GM19238 (cell line): ENCODE measurements at regions not wholly inside any gene's neighbourhood (a gene's known extent, or its start where the extent isn't known, plus 50 kb on each side); places are given as distances from the start of the nearest gene placed in this dataset.
"Not testable (repeated sequence)": the region's sequence is repeated elsewhere in the genome, so short reads cannot be mapped to it uniquely, and the experiment has no call there.

ENCODE experiments used
- DNase-seq: peaks from one replicate; pipeline ENCODE4 v3.0.0; 2011; ENCODE audit warnings: low spot score; ENCODE audit not compliant: insufficient read length

DNA sequence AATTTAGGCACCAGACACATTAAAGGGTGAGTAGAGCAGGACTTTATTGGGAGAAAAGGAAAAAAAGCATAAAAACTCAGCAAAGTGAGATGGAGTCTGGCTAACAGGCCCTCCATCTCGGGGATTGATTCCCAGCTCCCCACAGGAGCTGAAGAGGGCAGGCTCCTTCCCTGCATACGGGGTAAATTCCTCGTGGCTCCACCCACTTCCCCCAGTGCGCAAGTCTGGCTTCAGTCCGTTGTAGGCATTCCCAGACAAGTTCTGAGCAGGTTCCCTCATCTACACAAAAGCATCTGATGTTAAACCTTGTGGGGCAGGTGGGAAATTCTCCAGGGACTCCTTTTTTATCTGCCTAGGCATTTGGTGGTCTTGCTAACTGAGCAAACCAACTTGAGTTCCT is 722.6 kb downstream of the ZNF385D start:
- DNase-seq: no peak

DNA sequence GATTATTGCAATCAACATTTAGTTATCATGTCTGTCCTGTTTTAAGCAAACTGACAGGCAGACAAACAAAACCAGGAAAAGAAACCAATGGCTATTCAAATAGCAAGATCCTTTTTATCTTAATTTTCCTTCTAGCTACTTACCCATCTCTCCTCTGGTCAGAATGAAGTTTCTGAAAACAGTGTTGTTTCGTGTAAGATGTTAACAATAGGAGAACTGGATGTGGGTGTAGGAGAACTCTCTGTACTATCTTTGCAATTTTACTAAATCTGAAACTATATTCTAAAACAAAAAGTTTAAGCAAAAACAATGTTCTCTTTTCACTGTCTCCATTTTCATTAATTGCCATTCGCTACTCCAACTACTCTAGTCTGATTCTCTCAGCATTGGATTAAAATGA is 726.4 kb downstream of the ZNF385D start:
- no peak for DNase-seq

DNA sequence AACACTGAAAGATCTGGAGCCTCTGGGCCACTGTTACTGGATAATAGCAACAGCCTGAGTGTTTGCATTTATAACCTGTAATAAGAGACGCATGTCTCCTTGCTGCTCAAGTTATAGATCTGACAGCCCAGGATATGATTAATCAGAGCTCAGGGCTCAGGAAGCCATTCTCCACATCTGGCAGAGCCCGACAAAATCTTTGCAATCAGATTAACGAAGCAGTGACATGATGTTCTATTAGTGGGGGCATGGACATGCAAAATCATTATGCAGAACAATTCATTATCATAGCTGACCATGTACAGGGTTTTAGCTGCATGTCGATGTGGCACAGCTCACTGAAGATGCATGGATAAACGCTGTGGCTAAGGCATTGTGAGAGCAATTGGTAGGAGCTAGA is 730.3 kb downstream of the ZNF385D start:
- DNase-seq: no peak

DNA sequence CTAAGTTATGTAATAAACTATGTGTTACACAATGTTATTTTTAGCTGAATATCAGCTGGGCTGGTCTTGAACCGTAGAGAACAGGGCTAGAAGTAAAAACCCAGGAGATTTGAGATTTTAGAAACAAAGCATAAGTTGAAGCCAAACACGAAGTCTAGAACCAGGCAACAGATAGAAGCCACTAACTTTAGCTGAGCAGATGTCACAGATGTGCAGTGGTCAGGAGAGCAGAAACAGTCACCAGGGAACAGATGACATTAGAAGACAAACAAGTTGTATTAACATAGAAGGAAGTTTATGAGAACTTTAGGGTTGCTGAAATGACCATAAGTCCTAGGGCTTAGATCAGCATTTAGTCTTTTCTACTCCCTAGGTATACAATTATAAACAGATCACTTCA is 731.0 kb downstream of the ZNF385D start:
- no peak for DNase-seq

DNA sequence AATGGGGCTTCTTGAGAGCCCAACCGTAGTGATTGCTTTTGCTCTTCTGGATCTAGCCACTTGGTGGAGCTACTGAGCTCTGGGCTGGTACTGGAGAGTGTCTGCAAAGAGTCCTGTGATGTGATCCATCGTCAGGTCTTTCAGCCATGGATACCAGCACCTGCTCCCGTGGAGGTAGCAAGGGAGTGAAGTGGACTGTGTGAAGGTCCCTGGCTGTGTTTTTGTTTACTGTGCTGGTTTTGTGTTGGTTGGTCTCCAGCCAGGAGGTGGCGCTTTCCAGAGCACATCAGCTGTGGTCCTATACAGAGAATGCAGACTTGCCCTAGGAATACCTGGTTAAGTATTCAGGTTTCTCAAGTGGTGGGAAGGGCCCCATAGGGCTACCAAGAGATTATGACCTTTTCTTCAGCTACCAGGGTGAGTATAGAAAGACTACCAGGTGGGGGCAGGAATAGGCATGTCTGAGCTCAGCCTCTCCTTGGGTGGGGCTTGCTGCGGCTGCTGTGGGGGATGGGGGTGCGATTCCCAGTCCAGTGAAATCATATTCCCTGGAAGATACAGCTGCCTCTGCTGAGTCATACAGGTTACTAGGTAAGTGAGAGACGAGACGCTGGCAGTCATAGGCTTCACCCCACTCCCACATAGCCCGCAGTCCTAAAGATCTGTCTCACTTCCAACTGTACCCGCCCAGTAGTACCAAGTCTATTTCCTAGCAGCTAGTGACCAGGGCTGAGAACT is 733.7 kb downstream of the ZNF385D start:
- no peak for DNase-seq

DNA sequence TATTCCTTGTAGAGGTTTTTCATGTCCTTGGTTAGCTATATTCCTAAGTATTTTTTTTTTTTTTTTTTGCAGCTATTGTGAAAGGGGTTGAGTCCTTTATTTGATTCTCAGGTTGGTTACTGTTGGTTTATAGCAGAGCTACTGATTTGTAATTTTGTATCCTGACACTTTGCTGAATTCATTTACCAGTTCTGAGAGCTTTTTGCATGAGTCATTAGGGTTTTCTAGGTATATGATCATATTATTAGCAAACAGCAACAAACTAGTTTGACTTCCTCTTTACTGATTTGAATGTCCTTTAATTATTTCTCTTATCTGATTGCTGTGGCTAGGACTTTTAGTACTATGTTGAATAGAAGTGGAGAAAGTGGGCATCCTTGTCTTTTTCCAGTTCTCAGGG is 737.4 kb downstream of the ZNF385D start:
- DNase-seq: no peak

DNA sequence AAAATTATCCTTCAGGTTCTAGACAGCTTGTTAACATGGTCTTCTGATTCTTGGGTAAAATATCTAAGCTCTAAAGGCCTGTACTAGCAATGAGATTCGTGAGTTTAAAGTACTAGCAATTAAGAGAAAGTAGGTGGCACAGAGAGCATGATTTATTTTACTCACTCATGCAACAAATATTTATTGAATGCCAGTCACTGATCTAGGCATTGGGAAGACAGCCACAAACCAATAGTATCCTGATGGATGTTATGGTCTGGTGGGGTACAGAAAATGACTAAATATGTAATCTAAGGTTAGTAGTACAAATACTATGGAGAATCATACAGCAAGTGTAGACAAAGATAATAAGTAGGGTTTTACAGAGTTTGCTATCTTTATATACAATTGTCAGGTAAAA is 751.3 kb downstream of the ZNF385D start:
- no peak for DNase-seq

DNA sequence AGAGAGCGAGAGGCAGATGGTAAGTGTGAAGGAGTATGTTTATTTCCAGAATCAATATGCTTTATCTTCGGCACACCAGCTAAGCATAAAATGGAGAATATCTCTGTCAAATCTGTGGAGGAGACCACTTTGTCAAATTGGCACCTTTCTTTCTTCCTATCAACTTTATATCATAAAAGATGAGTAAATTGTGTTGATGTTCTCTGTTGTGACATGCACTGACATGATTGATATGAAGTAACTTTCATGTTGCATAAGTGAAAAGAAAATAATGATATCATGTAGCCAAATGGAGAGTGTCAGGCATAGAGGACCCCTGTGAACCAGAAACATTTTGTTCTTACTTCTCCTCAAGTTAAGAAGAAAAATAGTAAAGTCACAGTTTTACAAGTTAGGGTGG is 753.8 kb downstream of the ZNF385D start:
- DNase-seq: no peak

DNA sequence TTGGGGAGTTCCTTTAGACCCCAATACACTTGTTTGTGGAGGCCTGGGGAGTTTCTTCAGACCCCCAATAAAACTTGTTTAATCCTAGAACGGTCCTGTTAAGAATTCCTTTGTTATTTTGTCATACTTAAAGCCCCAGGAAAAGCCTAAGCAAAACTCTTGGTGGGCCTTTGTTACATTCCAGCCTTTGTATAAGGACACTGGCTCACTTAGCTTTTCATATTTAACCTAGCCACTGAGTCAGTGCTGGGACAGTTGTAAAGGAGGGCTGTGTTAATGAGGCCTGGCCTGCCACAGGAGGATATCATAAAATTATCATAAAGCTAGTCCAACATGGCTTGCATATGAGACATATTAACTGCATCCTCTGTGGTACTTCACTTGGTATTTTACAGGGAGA is 760.1 kb downstream of the ZNF385D start:
- DNase-seq: no peak

DNA sequence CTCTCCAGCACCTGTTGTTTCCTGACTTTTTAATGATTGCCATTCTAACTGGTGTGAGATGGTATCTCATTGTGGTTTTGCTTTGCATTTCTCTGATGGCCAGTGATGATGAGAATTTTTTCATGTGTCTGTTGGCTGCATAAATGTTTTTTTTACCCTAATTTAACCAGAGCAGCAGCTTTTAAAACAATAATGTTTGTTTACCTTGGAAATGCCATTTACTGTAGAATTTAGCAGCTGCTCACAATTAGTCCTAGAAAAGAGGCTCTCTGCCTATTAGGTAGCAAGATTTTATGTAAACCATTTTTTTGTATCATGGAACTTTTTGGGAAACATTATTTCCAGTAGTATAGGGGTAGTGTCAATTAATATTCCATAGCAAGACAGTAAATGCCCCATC is 761.4 kb downstream of the ZNF385D start:
- DNase-seq: not testable (repeated sequence)

DNA sequence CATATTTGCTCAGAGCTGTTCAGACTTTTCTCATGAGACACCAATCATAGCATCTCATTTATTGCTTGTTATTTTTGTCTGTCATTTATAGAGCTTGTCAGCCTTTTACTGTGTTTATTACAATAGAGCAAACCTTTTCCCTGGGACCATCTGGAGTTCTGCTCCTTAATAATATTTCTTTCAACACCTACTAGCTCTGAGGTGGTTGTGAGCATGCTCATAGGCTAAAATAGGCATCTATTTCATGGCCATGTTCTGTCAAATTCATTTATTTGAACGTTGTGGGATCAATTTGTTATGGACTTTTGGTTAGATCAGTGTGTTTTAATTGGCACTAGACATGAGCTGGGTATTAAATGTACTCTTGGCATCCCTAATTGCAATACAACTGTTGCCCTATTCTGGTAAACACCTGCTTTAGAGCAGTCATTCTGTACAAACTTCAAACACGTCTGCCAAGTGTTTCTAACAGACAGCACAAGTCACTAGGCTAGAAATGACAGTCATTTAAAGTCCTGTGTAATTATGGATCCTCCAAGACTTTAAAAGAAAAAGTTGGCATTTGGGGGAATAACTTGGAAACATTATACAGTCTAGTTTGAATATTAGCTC is 766.3 kb downstream of the ZNF385D start:
- DNase-seq: no peak

DNA sequence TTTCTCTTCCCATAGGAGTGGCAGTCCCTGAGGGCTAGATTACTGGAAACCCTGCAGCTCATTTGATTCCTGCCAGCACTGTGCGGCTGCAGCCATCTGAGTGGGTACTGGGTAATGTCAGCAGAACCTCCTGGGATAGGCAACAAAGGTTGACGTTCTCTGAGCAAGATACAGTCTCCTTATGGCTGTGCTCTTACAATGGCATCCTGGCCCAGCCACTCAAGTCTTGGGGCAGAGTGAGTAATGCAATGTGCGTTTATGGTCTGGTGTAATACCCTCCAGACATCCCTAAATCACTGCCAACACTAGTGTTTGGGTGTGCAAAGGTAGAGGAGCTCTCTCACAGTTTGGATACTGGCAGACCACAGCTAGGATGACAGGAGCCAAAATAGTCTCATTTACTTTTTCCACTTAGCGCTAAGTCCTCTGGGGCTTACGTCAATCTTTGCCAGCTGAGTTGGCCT is 775.8 kb downstream of the ZNF385D start:
- DNase-seq: no peak

DNA sequence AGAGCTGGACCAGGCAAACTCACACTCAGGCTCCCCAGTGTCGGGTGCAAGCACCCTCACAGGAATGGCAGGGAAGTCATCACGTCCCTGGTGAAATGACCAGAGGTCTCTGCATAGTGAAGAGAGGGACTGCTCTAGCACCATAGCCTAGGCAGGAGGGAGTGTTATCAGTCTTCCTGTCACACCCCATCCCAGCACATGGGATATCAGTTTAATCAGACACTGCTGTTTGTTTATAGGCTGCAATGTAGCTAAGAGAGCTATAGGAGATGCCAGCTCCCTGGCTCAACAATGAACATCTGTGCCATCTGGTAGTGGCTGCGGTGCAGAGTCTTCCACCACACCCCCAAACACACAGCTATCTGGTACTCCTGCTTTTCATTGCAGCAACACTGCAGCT is 776.6 kb downstream of the ZNF385D start:
- no peak for DNase-seq

DNA sequence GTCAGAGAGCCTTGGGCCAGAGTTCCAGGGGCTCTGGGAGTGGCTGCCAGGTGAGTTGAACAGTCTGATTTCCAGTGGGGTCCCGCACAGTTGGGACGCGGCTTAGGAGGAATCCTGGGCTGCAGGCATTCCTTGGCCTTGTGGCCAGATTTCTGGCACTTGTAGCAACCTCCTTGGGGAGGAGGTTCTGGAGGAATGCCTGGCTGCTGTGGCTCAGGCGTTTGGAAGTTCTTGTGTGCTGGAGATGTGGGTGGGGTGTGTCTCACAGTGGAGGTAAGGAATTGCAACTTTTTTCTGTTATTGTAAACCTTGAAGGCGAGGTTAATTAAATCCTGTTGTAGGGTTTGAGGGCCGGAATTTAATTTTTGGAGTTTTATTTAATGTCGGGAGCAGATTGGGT is 780.2 kb downstream of the ZNF385D start:
- DNase-seq: not testable (repeated sequence)

DNA sequence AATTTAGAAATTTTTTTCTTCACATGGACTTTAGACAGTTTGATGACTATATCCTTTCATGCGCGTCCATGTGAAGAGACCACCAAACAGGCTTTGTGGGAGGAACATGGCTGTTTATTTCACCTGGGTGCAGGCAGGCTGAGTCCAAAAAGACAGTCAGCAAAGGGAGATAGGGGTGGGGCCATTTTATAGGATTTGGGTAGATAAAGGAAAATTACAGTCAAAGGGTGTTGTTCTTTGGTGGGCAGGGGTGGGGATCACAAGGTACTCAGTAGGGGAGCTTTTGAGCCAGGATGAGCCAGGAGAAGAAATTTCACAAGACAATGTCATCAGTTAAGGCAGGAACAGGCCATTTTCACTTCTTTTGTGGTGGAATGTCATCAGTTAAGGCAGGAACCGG is 781.5 kb upstream of the SGO1 start:
- not testable (repeated sequence) for DNase-seq

DNA sequence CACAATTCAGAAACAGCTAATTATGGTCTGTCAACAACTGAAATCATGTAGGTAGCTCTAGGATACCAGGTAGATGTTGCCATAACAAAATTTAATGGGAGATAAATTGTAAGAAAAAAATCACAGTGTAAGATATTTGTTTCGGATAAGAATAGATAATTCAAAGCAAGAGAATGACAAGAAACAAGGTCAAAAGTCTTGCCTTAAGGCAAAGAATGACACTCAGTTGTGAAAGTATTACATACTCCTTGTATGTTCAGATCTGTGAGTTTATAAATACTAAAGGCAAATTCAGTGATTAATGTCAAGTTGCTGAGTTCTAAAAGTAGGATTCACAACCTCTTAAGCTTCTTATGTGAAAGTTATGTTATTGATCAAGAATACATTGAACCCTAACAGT is 772.2 kb upstream of the SGO1 start:
- no peak for DNase-seq

DNA sequence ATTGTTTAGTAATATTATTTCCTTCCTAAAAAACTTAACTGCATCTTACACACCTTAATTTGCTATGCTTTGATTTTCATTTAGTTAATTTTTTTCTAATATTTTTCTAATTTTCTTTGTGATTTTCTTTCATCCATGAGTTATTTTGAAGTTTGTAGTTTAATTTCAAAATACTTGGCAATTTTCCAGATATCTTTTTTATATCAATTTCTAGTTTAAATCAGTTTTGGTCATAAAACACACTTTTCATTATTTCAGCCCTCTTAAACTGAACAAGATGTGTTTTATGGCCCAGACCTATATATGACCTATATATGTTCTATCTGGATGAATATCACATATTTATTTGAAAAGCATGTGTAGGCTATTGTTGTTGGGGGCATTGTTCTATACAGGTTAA is 759.9 kb upstream of the SGO1 start:
- DNase-seq: no peak

DNA sequence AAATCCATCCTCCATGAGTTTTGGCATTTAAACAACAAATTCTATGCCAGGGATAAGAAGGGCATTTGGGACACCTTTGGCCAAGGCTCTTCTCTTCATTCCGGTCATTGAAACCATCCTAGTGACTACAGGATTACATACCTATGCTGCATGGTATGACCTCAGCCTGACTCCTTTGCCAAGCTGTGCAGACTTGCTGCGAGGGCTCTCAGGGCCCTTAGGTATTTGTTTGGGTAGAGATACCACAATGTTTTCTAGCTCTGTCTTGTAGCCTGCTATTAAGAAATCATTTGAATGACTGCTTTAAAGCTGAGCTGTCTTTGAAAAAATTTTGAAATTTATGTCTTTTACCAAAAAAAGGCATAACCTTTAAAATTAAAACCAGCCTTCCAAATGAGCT is 749.8 kb upstream of the SGO1 start:
- DNase-seq: no peak

DNA sequence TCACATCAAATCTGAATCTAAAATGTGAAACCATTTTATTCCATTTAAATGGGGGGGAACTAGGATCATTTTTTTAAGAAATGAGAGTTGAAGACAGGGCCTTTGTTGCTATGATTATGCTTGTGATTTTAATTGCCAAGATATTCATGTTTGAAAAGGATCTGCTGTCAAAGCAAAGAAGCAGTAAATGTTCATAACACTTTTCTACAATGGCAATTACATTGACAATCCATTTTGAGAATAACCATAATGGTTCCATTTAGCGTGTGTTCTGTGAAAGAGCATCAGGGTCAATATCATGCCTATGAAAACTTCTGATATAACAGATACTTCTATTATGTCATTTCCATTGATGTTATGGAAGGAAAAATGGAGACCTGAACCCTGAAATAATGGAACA is 745.8 kb upstream of the SGO1 start:
- DNase-seq: no peak

DNA sequence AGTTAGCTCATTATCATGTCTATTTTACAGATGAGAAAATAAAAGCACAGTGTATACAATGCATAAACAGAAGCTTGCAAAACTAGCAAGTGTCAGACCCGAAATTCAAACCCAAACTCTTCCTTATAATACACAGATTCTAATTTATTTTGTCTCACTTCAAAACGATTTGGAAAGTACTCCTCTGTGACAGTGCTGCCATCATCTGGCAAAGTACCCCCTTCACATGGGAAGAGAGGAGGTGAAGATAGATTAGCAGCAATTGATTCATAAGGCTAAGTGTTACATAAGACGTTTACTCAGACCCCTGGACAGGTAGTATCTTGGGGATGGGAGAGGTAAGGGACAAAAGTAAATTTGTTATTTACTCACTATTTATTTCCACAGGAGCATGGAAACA is 744.0 kb upstream of the SGO1 start:
- DNase-seq: no peak

DNA sequence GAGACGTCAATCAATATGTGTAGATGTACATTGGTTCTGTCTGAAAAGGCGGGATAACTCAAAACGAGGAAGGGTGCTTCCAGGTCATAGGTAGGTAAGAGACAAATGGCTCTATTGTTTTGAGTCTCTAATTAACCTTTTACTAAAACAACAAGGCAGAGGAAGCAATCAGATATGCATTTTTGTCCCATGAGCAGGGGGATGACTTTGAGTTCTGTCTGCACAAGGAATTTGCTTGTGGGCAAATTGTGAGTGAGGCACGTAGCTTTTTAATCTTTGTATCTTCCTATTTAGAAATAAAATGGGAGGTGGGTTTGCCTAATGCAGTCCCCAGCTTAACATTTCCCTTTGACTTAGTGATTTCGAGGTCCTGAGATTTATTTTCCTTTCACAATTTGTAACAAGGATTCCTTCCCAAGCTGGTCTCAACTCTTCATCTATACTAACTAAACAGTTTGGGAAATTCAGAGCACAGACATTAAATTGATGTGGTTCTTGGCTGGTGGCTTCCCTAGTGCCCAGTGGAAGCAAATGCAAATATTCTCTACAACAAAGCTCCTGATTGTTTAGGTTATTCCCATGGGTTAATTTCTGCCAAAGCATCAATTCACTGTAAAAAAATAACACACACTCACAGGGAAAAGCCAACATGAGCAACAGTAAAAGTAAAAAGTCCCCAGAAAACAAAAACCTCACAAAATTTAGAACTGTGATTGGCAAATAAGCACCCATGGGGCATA is 738.8 kb upstream of the SGO1 start:
- no peak for DNase-seq

DNA sequence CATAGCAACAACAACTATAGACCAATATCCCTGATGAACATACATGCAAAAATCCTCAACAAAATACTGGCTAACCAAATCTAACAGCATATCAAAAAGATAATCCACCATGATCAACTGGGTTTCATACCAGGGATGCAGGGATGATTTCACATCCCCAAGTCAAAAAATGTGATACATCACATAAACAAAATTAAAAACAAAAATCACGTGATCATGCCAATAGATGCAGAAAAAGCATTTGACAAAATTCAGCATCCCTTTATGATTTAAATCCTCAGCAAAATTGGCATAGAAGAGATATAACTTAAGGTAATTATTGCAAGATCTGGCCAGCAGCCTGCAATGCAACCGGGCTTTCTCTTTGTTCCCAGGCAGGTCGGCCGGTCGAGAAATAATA is 735.1 kb upstream of the SGO1 start:
- DNase-seq: not testable (repeated sequence)
